Testis (tissue), 2 donors: ENCODE measurements at regions not wholly inside any gene's neighbourhood (a gene's known extent, or its start where the extent isn't known, plus 50 kb on each side); places are given as distances from the start of the nearest gene placed in this dataset.

Experiments used
- CTCF ChIP-seq, 3 experiments: fragments of 450-650 bp in 2 of 3; fragments of 200-600 bp in 1 of 3; sonication (generic) in 1 of 3; IDR thresholded peaks; one replicate each; pipeline ENCODE4 v1.5.1; 2016 to 2019; ENCODE audit warnings: antibody characterized with exemption in 3 of 3, mild to moderate bottlenecking in 2 of 3, moderate library complexity in 1 of 3
- POLR2A ChIP-seq: fragments of 450-650 bp; IDR thresholded peaks from one replicate; pipeline ENCODE4 v1.6.1; 2017; ENCODE audit warnings: antibody characterized with exemption, mild to moderate bottlenecking, moderate library complexity

GRCh38 chr15:94740469-94740868 is 509.1 kb downstream of the MCTP2 start:
- no peak for TF ChIP-seq CTCF (IDR thresholded peaks at IDR 0.05)
- TF ChIP-seq POLR2A = no peak
